SK-N-SH treated with all-trans-retinoic acid at 6 μM for 48 hours (cell line): ENCODE measurements at regions not wholly inside any gene's neighbourhood (a gene's known extent, or its start where the extent isn't known, plus 50 kb on each side); places are given as distances from the start of the nearest gene placed in this dataset.

Experiments used
- ARNTL ChIP-seq: fragments of 450-650 bp; formaldehyde crosslinking; IDR thresholded peaks from 2 replicates; pipeline ENCODE4 v1.5.0; 2020; ENCODE audit warnings: low read depth, mild to moderate bottlenecking, moderate library complexity, borderline replicate concordance
- CSDC2 ChIP-seq: fragments of 250-450 bp; sonication (Bioruptor Pico); IDR thresholded peaks from 2 replicates; pipeline ENCODE4 v1.5.0; 2020; ENCODE audit warnings: mild to moderate bottlenecking, moderate library complexity
- RARB ChIP-seq: fragments of 250-450 bp; sonication (Bioruptor Pico); IDR thresholded peaks from 2 replicates; pipeline ENCODE4 v1.8.0; 2021; ENCODE audit warnings: mild to moderate bottlenecking, moderate library complexity
- TOX ChIP-seq: fragments of 250-450 bp; sonication (Bioruptor Pico); IDR thresholded peaks from 2 replicates; pipeline ENCODE4 v1.8.0; 2021; ENCODE audit warnings: mild to moderate bottlenecking, moderate library complexity, borderline replicate concordance
- ZFP3 ChIP-seq: fragments of 250-450 bp; sonication (Bioruptor Pico); IDR thresholded peaks from 2 replicates; pipeline ENCODE4 v1.5.0; 2020; ENCODE audit warnings: mild to moderate bottlenecking, moderate library complexity
- TF ChIP-seq, protein P1 (sequence below): fragments of 250-450 bp; sonication (Bioruptor Pico); IDR thresholded peaks from 2 replicates; pipeline ENCODE4 v1.8.0; 2021; ENCODE audit warnings: low read depth, mild to moderate bottlenecking, moderate library complexity, borderline replicate concordance
- TF ChIP-seq, protein P2 (sequence below): fragments of 250-450 bp; sonication (Bioruptor Pico); IDR thresholded peaks from 2 replicates; pipeline ENCODE4 v1.5.1; 2020; ENCODE audit warnings: low read depth, mild to moderate bottlenecking, moderate library complexity
- TF ChIP-seq, protein P3 (sequence below): fragments of 250-450 bp; sonication (Bioruptor Pico); IDR thresholded peaks from 2 replicates; pipeline ENCODE4 v1.5.1; 2021; ENCODE audit warnings: mild to moderate bottlenecking, moderate library complexity

DNA sequence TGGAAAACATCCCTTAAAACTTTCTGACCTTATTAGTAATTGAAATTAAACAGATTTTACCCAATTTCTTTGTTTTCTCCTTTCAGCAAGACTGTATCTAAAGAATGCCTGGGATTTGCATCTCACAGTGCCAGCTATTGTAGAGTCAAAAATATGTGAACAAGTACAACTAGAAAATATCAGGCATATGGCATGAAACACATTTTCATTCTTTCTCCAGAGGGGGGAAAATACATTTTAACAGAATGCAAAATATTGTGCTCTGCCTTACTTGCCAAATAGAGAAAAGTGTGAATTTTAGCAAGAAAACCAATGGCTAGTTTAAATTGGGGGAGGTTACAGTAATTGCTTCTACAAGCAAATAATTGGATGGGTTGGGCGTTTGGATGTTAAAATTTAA, 366.6 kb upstream of the FIGN start:
- TF ChIP-seq, protein P1, sequence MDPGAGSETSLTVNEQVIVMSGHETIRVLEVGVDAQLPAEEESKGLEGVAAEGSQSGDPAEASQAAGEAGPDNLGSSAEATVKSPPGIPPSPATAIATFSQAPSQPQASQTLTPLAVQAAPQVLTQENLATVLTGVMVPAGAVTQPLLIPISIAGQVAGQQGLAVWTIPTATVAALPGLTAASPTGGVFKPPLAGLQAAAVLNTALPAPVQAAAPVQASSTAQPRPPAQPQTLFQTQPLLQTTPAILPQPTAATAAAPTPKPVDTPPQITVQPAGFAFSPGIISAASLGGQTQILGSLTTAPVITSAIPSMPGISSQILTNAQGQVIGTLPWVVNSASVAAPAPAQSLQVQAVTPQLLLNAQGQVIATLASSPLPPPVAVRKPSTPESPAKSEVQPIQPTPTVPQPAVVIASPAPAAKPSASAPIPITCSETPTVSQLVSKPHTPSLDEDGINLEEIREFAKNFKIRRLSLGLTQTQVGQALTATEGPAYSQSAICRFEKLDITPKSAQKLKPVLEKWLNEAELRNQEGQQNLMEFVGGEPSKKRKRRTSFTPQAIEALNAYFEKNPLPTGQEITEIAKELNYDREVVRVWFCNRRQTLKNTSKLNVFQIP (CRISPR knock-in tag), result no peak
- TF ChIP-seq, protein P2, sequence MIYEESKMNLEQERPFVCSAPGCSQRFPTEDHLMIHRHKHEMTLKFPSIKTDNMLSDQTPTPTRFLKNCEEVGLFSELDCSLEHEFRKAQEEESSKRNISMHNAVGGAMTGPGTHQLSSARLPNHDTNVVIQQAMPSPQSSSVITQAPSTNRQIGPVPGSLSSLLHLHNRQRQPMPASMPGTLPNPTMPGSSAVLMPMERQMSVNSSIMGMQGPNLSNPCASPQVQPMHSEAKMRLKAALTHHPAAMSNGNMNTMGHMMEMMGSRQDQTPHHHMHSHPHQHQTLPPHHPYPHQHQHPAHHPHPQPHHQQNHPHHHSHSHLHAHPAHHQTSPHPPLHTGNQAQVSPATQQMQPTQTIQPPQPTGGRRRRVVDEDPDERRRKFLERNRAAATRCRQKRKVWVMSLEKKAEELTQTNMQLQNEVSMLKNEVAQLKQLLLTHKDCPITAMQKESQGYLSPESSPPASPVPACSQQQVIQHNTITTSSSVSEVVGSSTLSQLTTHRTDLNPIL (CRISPR knock-in tag), result no peak
- TF ChIP-seq TOX (CRISPR knock-in tag) (no peak), ARNTL (CRISPR knock-in tag) (no peak), ZFP3 (CRISPR knock-in tag) (no peak), CSDC2 (no peak), RARB (no peak)
- TF ChIP-seq, protein P3, sequence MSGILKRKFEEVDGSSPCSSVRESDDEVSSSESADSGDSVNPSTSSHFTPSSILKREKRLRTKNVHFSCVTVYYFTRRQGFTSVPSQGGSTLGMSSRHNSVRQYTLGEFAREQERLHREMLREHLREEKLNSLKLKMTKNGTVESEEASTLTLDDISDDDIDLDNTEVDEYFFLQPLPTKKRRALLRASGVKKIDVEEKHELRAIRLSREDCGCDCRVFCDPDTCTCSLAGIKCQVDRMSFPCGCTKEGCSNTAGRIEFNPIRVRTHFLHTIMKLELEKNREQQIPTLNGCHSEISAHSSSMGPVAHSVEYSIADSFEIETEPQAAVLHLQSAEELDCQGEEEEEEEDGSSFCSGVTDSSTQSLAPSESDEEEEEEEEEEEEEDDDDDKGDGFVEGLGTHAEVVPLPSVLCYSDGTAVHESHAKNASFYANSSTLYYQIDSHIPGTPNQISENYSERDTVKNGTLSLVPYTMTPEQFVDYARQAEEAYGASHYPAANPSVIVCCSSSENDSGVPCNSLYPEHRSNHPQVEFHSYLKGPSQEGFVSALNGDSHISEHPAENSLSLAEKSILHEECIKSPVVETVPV (CRISPR knock-in tag), result no peak
